ENCODE measurements at regions not wholly inside any gene's neighbourhood (a gene's known extent, or its start where the extent isn't known, plus 50 kb on each side); places are given as distances from the start of the nearest gene placed in this dataset.
"Not testable (repeated sequence)": the region's sequence is repeated elsewhere in the genome, so short reads cannot be mapped to it uniquely, and the experiment has no call there.

DNA sequence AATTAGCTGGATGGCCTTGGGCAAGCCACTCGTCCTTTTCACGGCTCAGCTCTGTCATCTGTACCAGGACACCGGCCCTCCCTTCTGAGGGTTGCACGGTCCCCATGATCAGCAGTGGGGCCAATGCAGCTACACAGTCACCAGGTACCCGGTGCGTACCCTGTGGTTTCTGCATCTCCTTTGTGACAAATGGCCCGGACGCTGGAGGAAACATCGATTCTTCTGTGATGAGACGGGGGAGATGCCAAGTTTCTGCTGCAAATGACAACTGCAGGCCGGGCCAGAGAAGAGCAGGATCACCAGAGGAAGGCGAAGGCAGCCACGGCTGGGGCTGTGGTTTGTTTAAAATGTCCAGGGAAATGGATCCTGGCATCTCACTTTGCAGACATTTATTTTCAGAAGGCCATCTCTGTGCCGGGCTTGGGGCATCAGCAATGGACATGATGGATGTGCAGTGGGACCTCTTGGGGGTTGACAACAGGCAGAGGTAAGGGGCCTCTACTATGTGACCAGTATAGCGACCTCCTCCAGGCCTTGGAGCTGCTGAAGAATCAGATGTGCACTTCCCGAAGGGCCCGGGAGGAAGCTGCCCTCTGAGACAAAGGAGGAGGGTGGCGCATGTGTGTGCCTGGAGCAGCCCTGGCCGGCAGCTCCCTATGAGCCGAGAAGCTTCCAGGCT, 221.9 kb upstream of the C1orf174 start:
- DNase-seq, result no peak

- DNase-seq, result no peak
Measured at GRCh38 chr1:4122513-4123160, 222.6 kb upstream of the C1orf174 start.

GRCh38 chr1:4124631-4125145, 224.6 kb upstream of the C1orf174 start:
- DNase-seq, result no peak

- DNase-seq, result no peak
Measured at GRCh38 chr1:4126251-4126650, 226.2 kb upstream of the C1orf174 start.

DNA sequence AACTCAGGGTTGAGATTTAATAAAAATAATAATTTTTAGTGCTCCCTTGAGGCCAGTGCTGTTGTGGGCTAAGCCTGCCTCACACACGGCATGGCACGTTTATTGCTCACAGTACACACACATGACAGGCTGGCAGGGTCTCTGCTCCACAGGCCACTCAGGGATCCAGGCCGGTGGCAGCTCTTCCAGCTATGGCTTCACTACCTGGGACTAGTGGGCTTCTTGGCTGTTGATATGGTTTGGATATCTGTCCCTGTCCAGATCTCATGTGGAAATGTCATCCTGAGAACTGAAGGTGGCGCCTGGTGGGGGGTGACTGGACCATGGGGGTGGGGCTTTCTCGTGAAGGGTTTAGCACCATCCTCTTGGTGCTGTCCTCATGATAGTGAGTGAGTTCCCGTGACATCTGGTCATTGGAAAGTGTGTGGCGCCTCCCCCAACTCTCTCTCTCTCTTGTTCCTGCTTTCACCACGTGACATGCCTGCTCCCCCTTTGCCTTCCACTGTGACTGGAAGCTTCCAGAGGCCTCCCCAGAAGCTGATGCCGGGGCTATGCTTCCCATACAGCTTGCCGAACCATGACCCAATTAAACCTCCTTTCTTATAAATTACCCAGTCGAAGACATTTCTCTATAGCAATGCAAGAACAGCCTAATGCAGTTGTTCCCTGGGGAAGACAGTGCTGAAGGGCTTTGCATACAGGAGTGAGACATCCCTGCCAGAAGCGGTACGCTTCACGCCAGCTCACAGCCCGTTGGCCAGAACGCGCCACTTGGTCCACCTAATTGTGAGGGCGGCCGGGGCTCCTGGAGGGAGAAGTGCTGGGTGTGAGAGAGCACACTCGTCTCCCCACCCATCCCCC, 226.9 kb upstream of the C1orf174 start:
- no peak for DNase-seq

DNA sequence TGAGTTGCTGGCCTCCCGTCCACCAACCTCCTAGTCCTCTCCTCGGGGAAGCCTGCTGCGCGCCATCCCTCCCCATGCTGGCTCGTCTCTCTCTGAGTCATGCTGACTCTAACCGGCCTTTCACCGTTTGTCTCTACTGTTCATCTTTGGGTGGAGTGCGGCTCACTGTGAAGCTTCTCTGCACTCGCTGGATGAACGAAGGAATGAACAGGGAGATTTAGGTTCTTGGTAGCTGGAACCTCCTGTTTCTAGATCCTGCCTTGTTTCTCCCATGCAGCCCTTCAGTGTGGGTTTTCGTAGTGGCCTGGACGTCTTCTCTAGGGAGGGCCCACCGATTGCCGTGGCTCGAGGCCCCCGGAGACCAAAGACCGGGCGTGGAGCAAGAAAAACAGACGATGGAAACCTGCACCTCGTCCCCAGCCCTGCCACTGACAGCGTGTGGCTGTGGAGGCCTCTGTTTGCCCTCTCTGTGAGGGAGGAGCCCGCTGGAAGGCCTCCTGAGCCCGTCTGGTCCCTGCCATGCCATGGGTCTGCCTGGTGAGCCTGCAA, 227.6 kb upstream of the C1orf174 start:
- DNase-seq, result no peak

DNA sequence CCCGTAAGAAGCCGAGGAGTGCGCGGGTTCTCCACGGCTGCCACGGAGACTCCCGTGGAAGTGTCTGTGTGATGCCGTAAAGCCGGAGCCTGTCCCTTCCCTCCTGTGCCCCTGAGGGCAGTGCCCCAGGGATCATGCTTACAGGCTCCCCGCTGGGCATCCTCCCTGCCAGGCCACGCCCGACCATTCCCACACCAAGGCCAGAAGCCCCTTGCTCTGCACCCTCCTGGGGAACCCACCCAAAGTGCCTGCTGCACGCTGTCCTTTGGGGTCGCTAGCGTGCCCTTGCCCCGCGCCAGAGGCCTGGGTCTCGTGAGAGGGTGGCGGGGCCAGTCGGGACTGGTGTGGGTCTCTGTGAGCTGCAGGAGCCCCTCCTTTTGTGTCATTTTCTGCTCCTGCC, 228.5 kb upstream of the C1orf174 start:
- no peak for DNase-seq

DNA sequence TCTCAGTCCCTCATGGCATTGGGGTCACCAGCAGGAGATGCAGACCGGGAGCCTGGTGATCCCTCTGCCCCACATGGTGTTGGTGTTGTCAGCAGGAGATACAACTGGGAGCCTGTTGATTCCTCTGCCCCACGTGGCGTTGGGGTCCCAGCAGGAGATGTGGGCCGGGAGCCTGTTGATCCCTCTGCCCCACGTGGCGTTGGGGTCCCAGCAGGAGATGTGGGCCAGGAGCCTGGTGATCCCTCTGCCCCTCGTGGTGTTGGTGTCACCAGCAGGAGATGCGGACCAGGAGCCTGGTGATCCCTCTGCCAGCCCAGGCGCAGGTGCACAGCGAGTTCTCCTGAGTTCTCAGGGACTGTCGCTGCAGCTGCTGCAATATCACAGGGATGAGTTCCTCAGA, 229.6 kb upstream of the C1orf174 start:
- DNase-seq, result no peak

GRCh38 chr1:4130096-4130495, 230.0 kb upstream of the C1orf174 start:
- DNase-seq, result no peak

GRCh38 chr1:4131734-4132133, 231.7 kb upstream of the C1orf174 start:
- no peak for DNase-seq

DNA sequence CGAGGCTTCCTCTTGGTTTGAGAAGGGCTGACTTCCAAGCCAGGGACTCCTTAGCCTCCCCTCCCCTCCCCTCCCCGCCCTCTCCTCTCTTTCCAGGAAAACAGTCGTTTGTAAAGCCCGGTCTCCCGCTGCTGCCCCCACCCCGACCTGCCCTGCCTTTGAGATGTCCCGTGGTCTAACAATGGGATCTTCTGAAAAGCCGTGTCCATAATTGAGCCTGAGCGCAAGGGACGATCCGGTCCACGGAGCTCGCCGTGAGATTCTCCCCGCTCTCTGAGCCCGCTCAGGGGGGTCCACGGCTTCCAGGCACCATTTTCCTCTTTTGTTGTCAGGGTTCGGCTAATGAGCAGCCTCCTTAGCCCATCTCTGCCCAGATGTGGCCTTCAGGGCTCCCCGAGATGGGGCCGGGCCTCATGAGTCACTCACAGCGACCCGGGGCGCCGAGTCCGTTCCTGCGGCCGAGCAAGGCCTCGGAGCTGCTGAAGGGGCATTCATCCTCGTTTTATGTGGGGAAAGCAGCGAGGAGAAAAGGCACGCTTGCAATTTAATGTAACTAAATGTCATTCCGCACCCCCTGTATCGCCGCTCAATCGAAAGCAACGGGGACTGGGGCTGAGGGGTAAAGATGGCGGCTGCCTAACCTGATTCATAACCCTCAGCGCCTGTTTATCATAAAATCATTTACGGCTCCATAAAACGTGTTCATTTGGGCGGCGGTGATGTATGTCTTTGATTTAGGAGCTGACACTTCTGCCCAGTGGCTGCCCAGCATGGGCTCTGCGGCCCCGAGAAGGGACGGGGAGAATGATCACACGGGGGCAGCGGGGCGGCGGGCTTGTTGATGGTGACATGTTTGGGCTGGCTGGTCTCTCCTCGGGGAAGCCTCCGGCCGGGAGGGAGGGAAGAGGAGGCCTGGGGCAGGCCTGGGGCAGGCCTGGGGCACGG, 232.6 kb upstream of the C1orf174 start:
- no peak for DNase-seq

DNA sequence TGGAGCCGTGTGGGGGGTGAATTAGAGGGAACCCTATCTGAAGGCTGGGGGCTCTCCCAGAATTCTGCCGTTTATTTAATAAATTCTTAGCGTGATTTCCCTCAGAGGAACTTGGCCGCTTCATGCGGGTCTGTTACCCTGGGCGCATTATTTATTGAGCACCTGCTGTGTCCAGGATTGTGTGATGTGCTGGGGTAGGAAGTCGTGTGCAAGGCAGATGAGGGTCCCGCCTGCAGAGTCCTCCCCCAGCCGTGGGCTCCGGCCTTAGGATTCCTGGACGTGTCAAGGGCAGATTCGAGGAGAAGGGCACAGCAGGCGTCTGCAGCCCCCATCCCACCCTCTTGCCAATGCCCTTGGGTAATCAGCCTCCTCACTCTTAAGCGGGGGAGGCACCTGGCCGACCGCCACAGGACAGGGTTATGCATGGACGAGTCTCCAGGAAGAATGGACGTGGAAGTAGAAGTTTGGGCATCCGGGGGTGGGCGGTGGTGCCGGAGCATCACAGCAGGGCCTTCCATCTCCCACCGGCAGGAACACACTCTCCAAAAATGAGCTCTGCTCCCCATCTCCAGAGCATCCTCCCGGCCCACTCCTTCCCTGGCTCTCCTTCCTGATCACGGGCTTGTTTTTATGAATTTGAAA, 233.3 kb upstream of the C1orf174 start:
- no peak for DNase-seq

- no peak for DNase-seq
Measured at GRCh38 chr1:4133939-4134321, 233.9 kb upstream of the C1orf174 start.

GRCh38 chr1:4135853-4136252, 235.8 kb upstream of the C1orf174 start:
- DNase-seq, result not testable (repeated sequence)

DNA sequence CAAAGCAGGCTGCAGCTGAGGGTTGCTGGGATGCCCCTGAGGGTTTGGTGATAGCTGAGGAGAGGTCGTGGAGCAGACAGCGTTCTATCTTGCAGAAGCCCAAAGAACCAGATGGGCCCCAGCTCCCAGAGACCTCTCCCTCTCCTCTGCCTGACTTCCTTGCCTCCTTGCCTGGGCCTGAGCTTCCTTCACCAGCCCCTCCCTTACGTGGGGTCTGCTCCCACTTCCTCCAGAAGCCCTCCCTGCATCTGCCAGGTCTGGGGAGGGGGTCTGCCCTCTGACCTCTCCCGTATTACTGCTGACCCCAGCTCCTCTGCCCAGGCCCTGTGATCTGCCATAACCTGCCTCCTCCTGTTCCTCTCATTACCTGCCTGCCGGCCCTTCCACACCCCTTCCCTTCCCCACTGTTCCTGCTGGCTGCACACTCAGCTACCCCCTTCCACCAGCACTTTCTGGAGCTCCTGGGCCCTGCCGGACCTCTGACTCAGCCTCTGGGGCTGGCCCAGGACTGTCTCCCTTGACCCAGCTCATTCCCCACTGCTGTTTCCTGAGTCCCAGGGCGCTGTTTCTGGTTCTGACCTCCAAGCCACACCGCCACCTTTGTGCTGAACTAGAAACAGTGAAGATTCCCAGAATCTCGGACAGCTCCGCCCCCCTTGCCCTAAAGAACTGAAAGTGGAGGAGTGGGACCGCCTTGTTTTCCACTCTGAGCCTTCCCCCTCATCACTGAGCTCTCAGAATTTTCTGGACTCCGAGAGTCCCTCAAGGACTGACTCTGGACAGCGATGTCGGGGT, 237.7 kb upstream of the C1orf174 start:
- no peak for DNase-seq

GRCh38 chr1:4139646-4140045, 239.6 kb upstream of the C1orf174 start:
- DNase-seq, result no peak

- no peak for DNase-seq
Measured at GRCh38 chr1:4140241-4140640, 240.2 kb upstream of the C1orf174 start.

GRCh38 chr1:4140821-4141220, 240.7 kb upstream of the C1orf174 start:
- no peak for DNase-seq

- DNase-seq, result no peak
Measured at GRCh38 chr1:4144349-4144971, 244.4 kb upstream of the C1orf174 start.

DNA sequence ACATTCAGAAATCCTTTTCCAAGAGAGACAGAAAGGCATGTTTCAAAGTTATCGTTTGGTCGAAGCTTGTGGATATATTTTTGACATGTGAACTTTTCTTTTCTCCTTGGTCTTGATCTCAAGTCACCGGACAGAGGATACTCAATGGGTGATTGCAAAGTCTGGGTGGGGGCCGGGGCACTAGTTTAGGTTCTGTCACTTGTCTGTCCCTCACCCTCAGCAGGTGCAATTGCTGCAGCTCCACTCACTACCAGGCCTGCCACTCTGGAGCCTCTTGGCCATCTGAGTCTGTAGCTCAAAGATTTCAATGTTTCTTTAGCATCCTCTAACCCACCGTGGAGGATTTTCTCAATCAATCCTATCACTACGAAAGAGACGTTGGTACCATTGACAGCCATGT, 246.0 kb upstream of the C1orf174 start:
- DNase-seq, result no peak

Measured in midbrain (tissue), 1 donor.